Neural cell (in vitro differentiated cells): ENCODE measurements at regions not wholly inside any gene's neighbourhood (a gene's known extent, or its start where the extent isn't known, plus 50 kb on each side); places are given as distances from the start of the nearest gene placed in this dataset.

ENCODE experiments used
- H2AFZ ChIP-seq: fragments of 200-600, 300-800 bp; sonication (generic), shearing (Covaris generic); 2 replicates; pipeline ENCODE4 v1.6.0; 2014; ENCODE audit warnings: low read depth, mild to moderate bottlenecking, antibody characterized with exemption, low read length, moderate library complexity
- H3F3A ChIP-seq: fragments of 200-600 bp; shearing (Covaris generic); 2 replicates; pipeline ENCODE4 v1.6.1; 2016; ENCODE audit warnings: mild to moderate bottlenecking, moderate library complexity, mixed read lengths, antibody characterized with exemption, low read length; ENCODE audit not compliant: insufficient read depth, poor library complexity, severe bottlenecking
- H3K27ac ChIP-seq: fragments of 200-600, 300-800 bp; sonication (generic), shearing (Covaris generic); 2 replicates; pipeline ENCODE4 v1.5.1; 2014; ENCODE audit warnings: mild to moderate bottlenecking, low read length, moderate library complexity
- H3K27me3 ChIP-seq: fragments of 300-800, 200-600 bp; sonication (generic), shearing (Covaris generic); 2 replicates; pipeline ENCODE4 v1.6.0; 2014; ENCODE audit warnings: mild to moderate bottlenecking, low read depth, low read length, moderate library complexity; ENCODE audit not compliant: insufficient read depth
- H3K36me3 ChIP-seq: fragments of 300-800, 200-600 bp; sonication (generic), shearing (Covaris generic); 2 replicates; pipeline ENCODE4 v1.5.1; 2014; ENCODE audit warnings: mild to moderate bottlenecking, antibody characterized with exemption, low read length, moderate library complexity; ENCODE audit not compliant: insufficient read depth
- H3K4me2 ChIP-seq: fragments of 300-800, 200-600 bp; sonication (generic), shearing (Covaris generic); 2 replicates; pipeline ENCODE4 v1.6.0; 2014; ENCODE audit warnings: mild to moderate bottlenecking, low read length
- H3K4me3 ChIP-seq: fragments of 300-800, 200-600 bp; sonication (generic), shearing (Covaris generic); 2 replicates; pipeline ENCODE4 v1.5.1; 2014; ENCODE audit warnings: mild to moderate bottlenecking, low read length, moderate library complexity
- H3K79me2 ChIP-seq: fragments of 200-600 bp; shearing (Covaris generic); replicated peaks from 2 replicates; pipeline ENCODE4 v1.6.0; 2014; ENCODE audit warnings: mild to moderate bottlenecking, low read length, moderate library complexity; ENCODE audit not compliant: insufficient read depth
- H3K9ac ChIP-seq: fragments of 300-800, 200-600 bp; sonication (generic), shearing (Covaris generic); 2 replicates; pipeline ENCODE4 v1.6.1; 2016; ENCODE audit warnings: mild to moderate bottlenecking, low read length, mixed read lengths
- H3K9me2 ChIP-seq: fragments of 200-600 bp; shearing (Covaris generic); 2 replicates; pipeline ENCODE4 v1.6.1; 2016; ENCODE audit warnings: mild to moderate bottlenecking, low read length, mixed read lengths; ENCODE audit not compliant: insufficient read depth
- H3K9me3 ChIP-seq: fragments of 200-600, 300-800 bp; sonication (generic), shearing (Covaris generic); 2 replicates; pipeline ENCODE4 v1.6.1; 2016; ENCODE audit warnings: mild to moderate bottlenecking, mixed run types, low read length, moderate library complexity, mixed read lengths
- H4K20me1 ChIP-seq: fragments of 200-600 bp; shearing (Covaris generic); 2 replicates; pipeline ENCODE4 v1.6.1; 2016; ENCODE audit warnings: mild to moderate bottlenecking, mixed run types; ENCODE audit not compliant: insufficient read depth
- EP300 ChIP-seq: fragments of 450-650 bp; conservative IDR thresholded peaks from 2 replicates; pipeline ENCODE4 v1.6.1; 2014; ENCODE audit warnings: antibody characterized with exemption, mild to moderate bottlenecking, moderate library complexity; ENCODE audit not compliant: poor library complexity, severe bottlenecking
- EZH2 ChIP-seq: fragments of 200-600, 300-800 bp; shearing (Covaris generic), sonication (generic); IDR thresholded peaks from 2 replicates; pipeline ENCODE4 v1.6.1; 2014; ENCODE audit warnings: antibody characterized with exemption, low read length, borderline replicate concordance, mild to moderate bottlenecking; ENCODE audit not compliant: insufficient read depth, poor library complexity, severe bottlenecking
- MXI1 ChIP-seq: fragments of 450-650 bp; conservative IDR thresholded peaks from 2 replicates; pipeline ENCODE4 v1.6.1; 2014; ENCODE audit warnings: antibody characterized with exemption, mild to moderate bottlenecking; ENCODE audit not compliant: poor library complexity, severe bottlenecking
- POLR2AphosphoS5 ChIP-seq: IDR thresholded peaks from 2 replicates; pipeline ENCODE4 v1.6.1; 2012
- RAD21 ChIP-seq: fragments of 450-650 bp; conservative IDR thresholded peaks from 2 replicates; pipeline ENCODE4 v1.6.1; 2014; ENCODE audit warnings: antibody characterized with exemption, mild to moderate bottlenecking, moderate library complexity
- SMC3 ChIP-seq: fragments of 450-650 bp; conservative IDR thresholded peaks from 2 replicates; pipeline ENCODE4 v1.6.1; 2014; ENCODE audit warnings: antibody characterized with exemption, mild to moderate bottlenecking, moderate library complexity; ENCODE audit not compliant: poor library complexity
- TAF1 ChIP-seq: IDR thresholded peaks from 2 replicates; pipeline ENCODE4 v1.6.1; 2012; ENCODE audit warnings: low read depth
- TF ChIP-seq, protein P1 (sequence below): fragments of 450-650 bp; IDR thresholded peaks from 2 replicates; pipeline ENCODE4 v1.5.1; 2014; ENCODE audit warnings: antibody characterized with exemption, mild to moderate bottlenecking, moderate library complexity; ENCODE audit not compliant: poor library complexity, severe bottlenecking
- TF ChIP-seq, protein P2 (sequence below): IDR thresholded peaks from 2 replicates; pipeline ENCODE4 v1.6.1; 2012; ENCODE audit warnings: borderline replicate concordance

- Histone ChIP-seq H3K27me3 (no peaks in the 10 kb centered on the region), H3K4me3 (no peak overlapping the region), H3K79me2 (no peaks in the 10 kb centered on the region), H2AFZ (no peak overlapping the region), H3K9me2 (no peaks in the 10 kb centered on the region), H3K9ac (no peak overlapping the region), H3K36me3 (no peaks in the 10 kb centered on the region), H3F3A (no peaks in the 10 kb centered on the region), H3K9me3 (no peaks in the 10 kb centered on the region), H3K27ac (no peak overlapping the region), H4K20me1 (no peaks in the 10 kb centered on the region), H3K4me2 (no peak overlapping the region)
- TF ChIP-seq, protein P1, sequence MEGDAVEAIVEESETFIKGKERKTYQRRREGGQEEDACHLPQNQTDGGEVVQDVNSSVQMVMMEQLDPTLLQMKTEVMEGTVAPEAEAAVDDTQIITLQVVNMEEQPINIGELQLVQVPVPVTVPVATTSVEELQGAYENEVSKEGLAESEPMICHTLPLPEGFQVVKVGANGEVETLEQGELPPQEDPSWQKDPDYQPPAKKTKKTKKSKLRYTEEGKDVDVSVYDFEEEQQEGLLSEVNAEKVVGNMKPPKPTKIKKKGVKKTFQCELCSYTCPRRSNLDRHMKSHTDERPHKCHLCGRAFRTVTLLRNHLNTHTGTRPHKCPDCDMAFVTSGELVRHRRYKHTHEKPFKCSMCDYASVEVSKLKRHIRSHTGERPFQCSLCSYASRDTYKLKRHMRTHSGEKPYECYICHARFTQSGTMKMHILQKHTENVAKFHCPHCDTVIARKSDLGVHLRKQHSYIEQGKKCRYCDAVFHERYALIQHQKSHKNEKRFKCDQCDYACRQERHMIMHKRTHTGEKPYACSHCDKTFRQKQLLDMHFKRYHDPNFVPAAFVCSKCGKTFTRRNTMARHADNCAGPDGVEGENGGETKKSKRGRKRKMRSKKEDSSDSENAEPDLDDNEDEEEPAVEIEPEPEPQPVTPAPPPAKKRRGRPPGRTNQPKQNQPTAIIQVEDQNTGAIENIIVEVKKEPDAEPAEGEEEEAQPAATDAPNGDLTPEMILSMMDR: no peak
- TF ChIP-seq MXI1 (no peak), RAD21 (no peak)
Measured at GRCh38 chr13:37491661-37492060, 106.9 kb downstream of the POSTN start.

DNA sequence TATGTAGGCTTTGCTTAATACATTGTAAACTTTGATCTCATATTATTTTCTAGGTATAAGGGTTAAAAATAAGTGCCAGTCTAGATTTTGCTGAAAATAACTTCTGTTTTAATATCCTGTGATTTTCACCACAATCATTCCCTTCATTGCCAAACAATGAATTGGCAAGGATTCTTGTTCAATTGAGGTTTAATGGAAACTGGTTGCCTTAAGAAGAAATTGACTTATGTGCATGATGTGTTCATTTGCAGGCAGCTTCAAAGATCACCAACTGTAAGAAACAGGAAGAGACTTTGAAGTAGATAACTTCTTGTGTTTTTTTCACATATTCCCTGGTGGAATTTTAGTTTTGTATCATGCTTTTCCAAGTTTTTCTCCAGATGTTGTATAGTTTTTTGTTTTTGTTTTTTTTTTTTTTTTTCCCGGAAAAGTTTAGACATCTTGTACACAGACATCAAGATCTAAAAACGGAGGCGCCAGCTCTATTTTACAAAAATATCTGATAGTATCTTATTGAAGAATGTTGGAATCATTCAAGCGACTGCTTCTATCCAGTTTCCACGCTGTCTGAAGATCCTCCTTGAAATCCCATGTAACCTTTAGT, 108.3 kb downstream of the POSTN start:
- H2AFZ ChIP-seq: no peak overlapping the region
- H3F3A ChIP-seq: no peaks in the 10 kb centered on the region
- H3K9ac ChIP-seq: no peak overlapping the region
- no peak overlapping the region for H3K4me2 ChIP-seq
- no peak overlapping the region for H3K4me3 ChIP-seq
- no peaks in the 10 kb centered on the region for H3K79me2 ChIP-seq
- TF ChIP-seq EP300 (no peak), TAF1 (no peak), POLR2AphosphoS5 (no peak), MXI1 (no peak), SMC3 (no peak), RAD21 (no peak)
- no peak overlapping the region for H3K27ac ChIP-seq
- no peaks in the 10 kb centered on the region for H4K20me1 ChIP-seq
- no peaks in the 10 kb centered on the region for H3K9me2 ChIP-seq
- no peaks in the 10 kb centered on the region for H3K9me3 ChIP-seq
- H3K36me3 ChIP-seq: no peaks in the 10 kb centered on the region
- no peaks in the 10 kb centered on the region for H3K27me3 ChIP-seq

DNA sequence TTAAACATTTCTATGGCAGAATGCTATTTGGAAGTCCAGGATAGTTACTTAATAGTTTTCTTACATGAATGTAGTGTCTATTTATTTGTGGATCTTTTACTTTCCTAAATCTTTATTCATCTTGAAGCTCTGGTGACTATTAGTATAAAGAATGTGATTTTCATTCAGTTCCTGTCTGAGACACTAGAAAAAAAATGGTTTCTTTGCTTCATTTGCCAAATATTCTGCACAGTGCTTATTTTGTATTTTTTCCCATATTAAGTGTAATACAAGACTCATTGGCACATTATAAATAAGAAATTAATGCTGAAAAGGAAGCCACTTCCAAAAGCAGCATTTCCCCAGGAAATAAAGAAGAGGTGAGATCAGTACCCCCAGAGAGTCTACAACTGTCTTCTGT, 109.8 kb downstream of the POSTN start:
- Histone ChIP-seq H3K79me2 (no peaks in the 10 kb centered on the region), H3K4me2 (no peak overlapping the region), H2AFZ (no peak overlapping the region), H3F3A (no peaks in the 10 kb centered on the region), H3K27me3 (no peaks in the 10 kb centered on the region), H3K9ac (no peak overlapping the region), H3K27ac (no peak overlapping the region), H3K4me3 (no peak overlapping the region), H3K9me2 (no peaks in the 10 kb centered on the region), H3K9me3 (no peaks in the 10 kb centered on the region), H4K20me1 (no peaks in the 10 kb centered on the region), H3K36me3 (no peaks in the 10 kb centered on the region)
- TF ChIP-seq, protein P2, sequence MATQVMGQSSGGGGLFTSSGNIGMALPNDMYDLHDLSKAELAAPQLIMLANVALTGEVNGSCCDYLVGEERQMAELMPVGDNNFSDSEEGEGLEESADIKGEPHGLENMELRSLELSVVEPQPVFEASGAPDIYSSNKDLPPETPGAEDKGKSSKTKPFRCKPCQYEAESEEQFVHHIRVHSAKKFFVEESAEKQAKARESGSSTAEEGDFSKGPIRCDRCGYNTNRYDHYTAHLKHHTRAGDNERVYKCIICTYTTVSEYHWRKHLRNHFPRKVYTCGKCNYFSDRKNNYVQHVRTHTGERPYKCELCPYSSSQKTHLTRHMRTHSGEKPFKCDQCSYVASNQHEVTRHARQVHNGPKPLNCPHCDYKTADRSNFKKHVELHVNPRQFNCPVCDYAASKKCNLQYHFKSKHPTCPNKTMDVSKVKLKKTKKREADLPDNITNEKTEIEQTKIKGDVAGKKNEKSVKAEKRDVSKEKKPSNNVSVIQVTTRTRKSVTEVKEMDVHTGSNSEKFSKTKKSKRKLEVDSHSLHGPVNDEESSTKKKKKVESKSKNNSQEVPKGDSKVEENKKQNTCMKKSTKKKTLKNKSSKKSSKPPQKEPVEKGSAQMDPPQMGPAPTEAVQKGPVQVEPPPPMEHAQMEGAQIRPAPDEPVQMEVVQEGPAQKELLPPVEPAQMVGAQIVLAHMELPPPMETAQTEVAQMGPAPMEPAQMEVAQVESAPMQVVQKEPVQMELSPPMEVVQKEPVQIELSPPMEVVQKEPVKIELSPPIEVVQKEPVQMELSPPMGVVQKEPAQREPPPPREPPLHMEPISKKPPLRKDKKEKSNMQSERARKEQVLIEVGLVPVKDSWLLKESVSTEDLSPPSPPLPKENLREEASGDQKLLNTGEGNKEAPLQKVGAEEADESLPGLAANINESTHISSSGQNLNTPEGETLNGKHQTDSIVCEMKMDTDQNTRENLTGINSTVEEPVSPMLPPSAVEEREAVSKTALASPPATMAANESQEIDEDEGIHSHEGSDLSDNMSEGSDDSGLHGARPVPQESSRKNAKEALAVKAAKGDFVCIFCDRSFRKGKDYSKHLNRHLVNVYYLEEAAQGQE: no peak
- no peak for TF ChIP-seq RAD21
- no peak for TF ChIP-seq POLR2AphosphoS5
- TF ChIP-seq MXI1: no peak
- TF ChIP-seq SMC3: no peak
- TF ChIP-seq EZH2: no peak
- TF ChIP-seq TAF1: no peak
- no peak for TF ChIP-seq EP300
- TF ChIP-seq, protein P1: no peak
